ENCODE measurements at regions not wholly inside any gene's neighbourhood (a gene's known extent, or its start where the extent isn't known, plus 50 kb on each side); places are given as distances from the start of the nearest gene placed in this dataset.

DNA sequence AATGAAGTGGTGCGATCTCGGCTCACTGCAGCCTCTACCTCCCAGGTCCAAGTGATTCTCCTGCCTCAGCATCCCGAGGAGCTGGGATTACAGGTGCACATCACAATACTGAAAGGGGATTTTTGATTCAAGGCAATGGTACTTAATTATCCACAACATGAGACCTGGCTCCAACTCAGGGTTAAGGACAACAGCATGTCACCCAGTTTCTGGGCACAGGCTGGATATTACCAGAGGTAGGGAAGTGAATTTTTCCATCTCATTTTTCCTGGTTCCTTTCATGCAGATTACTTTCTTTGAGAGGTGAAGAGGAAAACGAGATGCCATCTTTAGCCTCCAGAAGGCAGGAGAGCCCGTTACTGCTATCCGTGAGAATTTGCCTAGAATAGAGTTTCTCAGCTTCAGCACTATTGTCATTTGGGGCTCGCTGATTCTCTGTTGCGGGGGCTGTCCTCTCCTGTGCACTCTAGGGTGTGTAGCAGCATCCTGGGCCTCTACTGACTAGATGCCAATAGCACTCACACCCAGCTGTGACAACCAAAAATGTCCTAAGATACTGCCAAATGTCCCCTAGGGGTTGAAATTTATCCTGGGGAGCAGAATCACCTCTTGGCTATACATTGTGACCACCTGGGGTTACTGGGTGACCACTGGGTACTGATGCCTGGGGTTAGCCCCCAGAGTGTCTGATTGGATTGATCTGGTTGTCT is 121.8 kb upstream of the NDP start:
- no peak overlapping the region for H3K4me2 ChIP-seq (ENCODE audit: low read length)

More for the DNA sequence above, 121.8 kb upstream of the NDP start:
- no peaks in the 10 kb centered on the region for H4K20me1 ChIP-seq (ENCODE audit: insufficient read depth)
- intact Hi-C loops (cut with micrococcal nuclease), result no loop called here
- H3K4me3 ChIP-seq (replicated peaks in 1 of 2; ENCODE audit: low read depth in 1 of 2, low read length in 2 of 2), result no peak overlapping the region
- no peaks in the 10 kb centered on the region for H3K36me3 ChIP-seq (ENCODE audit: control insufficient read depth in 1 of 2, insufficient read depth in 2 of 2, low read length in 2 of 2)
- ChIA-PET RAD21 (ENCODE audit: low non-redundant PET in 1 of 2, low total read pairs in 2 of 2, uncharacterized antibody in 2 of 2, unreplicated experiment in 2 of 2) (no interaction called here), POLR2A (no interaction called here), CTCF (no interaction called here)
- H3K79me2 ChIP-seq (ENCODE audit: insufficient read depth, low read length), result no peaks in the 10 kb centered on the region
- H3K27me3 ChIP-seq (ENCODE audit: insufficient read depth, low read length), result no peaks in the 10 kb centered on the region
- ATAC-seq (no peak), DNase-seq (ENCODE audit: low read depth, low spot score) (no peak)
- no peak for TF ChIP-seq ZBTB33 (IDR thresholded peaks at IDR 0.05; ENCODE audit: extremely low read depth, insufficient replicate concordance, low read length)
- TF ChIP-seq EZH2phosphoT487 (IDR thresholded peaks at IDR 0.05; ENCODE audit: borderline replicate concordance), result no peak
- TF ChIP-seq CBX3 (IDR thresholded peaks at IDR 0.05; ENCODE audit: low read depth), result no peak
- TF ChIP-seq EZH2 (IDR thresholded peaks at IDR 0.05), result no peak
- TF ChIP-seq TCF7L2 (IDR thresholded peaks at IDR 0.05; ENCODE audit: borderline replicate concordance, extremely low read depth, insufficient read depth, insufficient read length), result no peak
- no peak for TF ChIP-seq MAX (IDR thresholded peaks at IDR 0.05)
- TF ChIP-seq FOSL1 (IDR thresholded peaks at IDR 0.05; ENCODE audit: low read depth), result no peak
- TF ChIP-seq POLR2A (IDR thresholded peaks at IDR 0.05; ENCODE audit: borderline replicate concordance, extremely low read depth, insufficient read depth, insufficient read length), result no peak
- no peak for TF ChIP-seq POLR2AphosphoS5 (IDR thresholded peaks at IDR 0.05; ENCODE audit: low read depth, low read length)
- no peak for TF ChIP-seq ZFX (IDR thresholded peaks at IDR 0.05)
- no peak for TF ChIP-seq YY1 (IDR thresholded peaks at IDR 0.05; ENCODE audit: extremely low read depth, insufficient replicate concordance, low read depth, low read length)
- TF ChIP-seq JUND (IDR thresholded peaks at IDR 0.05), result no peak
- no peak for TF ChIP-seq EGR1 (IDR thresholded peaks at IDR 0.05; ENCODE audit: low read depth)
- TF ChIP-seq ELF1 (IDR thresholded peaks at IDR 0.05; ENCODE audit: borderline replicate concordance, low read depth), result no peak
- no peak for TF ChIP-seq REST (IDR thresholded peaks at IDR 0.05; ENCODE audit: low read depth)
- TF ChIP-seq, protein P1, sequence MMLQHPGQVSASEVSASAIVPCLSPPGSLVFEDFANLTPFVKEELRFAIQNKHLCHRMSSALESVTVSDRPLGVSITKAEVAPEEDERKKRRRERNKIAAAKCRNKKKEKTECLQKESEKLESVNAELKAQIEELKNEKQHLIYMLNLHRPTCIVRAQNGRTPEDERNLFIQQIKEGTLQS (IDR thresholded peaks at IDR 0.05), result no peak
- TF ChIP-seq CEBPB (IDR thresholded peaks at IDR 0.05; ENCODE audit: low read depth), result no peak
- no peaks in the 10 kb centered on the region for H3K9me3 ChIP-seq (ENCODE audit: control insufficient read depth in 1 of 2, insufficient read depth in 1 of 2, low read depth in 1 of 2, low read length in 2 of 2)
- BruUV-seq (replicated peaks), result no TSS peak
- H3K4me1 ChIP-seq (ENCODE audit: control insufficient read depth in 1 of 2, insufficient read depth in 2 of 2, low read length in 2 of 2), result no peaks in the 10 kb centered on the region
- no peak overlapping the region for H3K9ac ChIP-seq (ENCODE audit: low read length)
- H3K9me2 ChIP-seq (ENCODE audit: insufficient read depth), result no peaks in the 10 kb centered on the region
- H3K27ac ChIP-seq (ENCODE audit: low read depth, low read length), result no peak overlapping the region
- no peak overlapping the region for H2AFZ ChIP-seq (ENCODE audit: low read depth, low read length, poor library complexity, severe bottlenecking)
